ENCODE measurements at regions not wholly inside any gene's neighbourhood (a gene's known extent, or its start where the extent isn't known, plus 50 kb on each side); places are given as distances from the start of the nearest gene placed in this dataset.

DNA sequence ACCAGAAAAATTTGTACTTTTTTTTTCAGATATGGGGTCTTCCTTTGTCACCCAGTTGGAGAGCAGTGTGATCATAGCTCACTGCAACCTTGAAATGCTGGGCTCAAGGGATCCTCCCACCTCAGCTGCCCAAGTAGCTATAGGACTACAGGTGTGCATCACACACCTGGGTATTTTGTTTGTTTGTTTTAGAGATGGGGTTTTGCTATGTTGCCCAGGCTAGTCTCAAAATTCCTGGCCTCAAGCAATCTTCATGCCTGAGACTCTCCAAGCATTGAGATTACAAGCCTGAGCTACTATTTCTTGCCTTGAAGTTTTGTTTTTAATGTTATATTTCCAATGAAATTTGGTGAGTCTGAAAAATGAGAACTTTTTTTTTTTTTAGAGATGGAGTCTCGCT is 847.8 kb downstream of the TRIML1 start:
- TF ChIP-seq CTCF (conservative IDR thresholded peaks at IDR 0.05 in 1 of 2, IDR thresholded peaks at IDR 0.05 in 1 of 2; ENCODE audit: low read depth in 1 of 2, low read length in 2 of 2) (no peak), EZH2 (IDR thresholded peaks at IDR 0.05; ENCODE audit: low read length, missing control alignments) (no peak)

All from fibroblast of lung (primary cell).